Endothelial cell of umbilical vein (primary cell): ENCODE measurements at regions not wholly inside any gene's neighbourhood (a gene's known extent, or its start where the extent isn't known, plus 50 kb on each side); places are given as distances from the start of the nearest gene placed in this dataset.

ENCODE experiments used
- BruUV-seq: library from RNA; stranded (reverse); fragments of 400-500 nt; replicated peaks from 2 replicates; lab custom pipeline; 2021; lab: Mats Ljungman, UMichigan
- CTCF ChIA-PET: fragments of 300-600, 350-600 bp; sonication (Branson Sonifier 250); formaldehyde crosslinking; loops from one replicate; lab custom pipeline; 2021; ENCODE audit warnings: antibody characterized with exemption, inconsistent platforms; lab: Charles Lee
- POLR2A ChIA-PET: fragments of 300-600, 350-600 bp; sonication (Branson Sonifier 250); formaldehyde crosslinking; loops from one replicate; lab custom pipeline; 2021; ENCODE audit warnings: antibody characterized with exemption, inconsistent platforms; lab: Charles Lee
- DNase-seq: peaks from one replicate; pipeline ENCODE4 v3.0.0-alpha.2; 2011; ENCODE audit warnings: low read depth, low spot score
- FAIRE-seq: peaks from 2 replicates; lab custom pipeline; 2011; peaks lifted over from hg19 to GRCh38; lab: Jason Lieb, UNC
- H2AFZ ChIP-seq: 2 replicates; pipeline ENCODE4 v1.6.0; 2012; ENCODE audit warnings: low read depth, low read length, control low read depth, inconsistent platforms
- H3K27ac ChIP-seq: 2 replicates; pipeline ENCODE4 v1.5.1; 2011; ENCODE audit warnings: low read depth, mild to moderate bottlenecking, control low read depth, low read length, moderate library complexity; ENCODE audit not compliant: insufficient read depth
- H3K27me3 ChIP-seq, 2 experiments: 2 replicates each; pipeline versions ENCODE4 v1.6.0 to v1.6.1; 2011; ENCODE audit warnings: low read length in 2 of 2, mixed read lengths in 1 of 2; ENCODE audit not compliant: control insufficient read depth in 2 of 2, insufficient read depth in 2 of 2
- H3K36me3 ChIP-seq, 2 experiments: 2 replicates in 1 of 2; 3 replicates in 1 of 2; pipeline ENCODE4 v1.5.1; 2011; ENCODE audit warnings: low read length in 2 of 2, mild to moderate bottlenecking in 1 of 2, moderate library complexity in 1 of 2; ENCODE audit not compliant: control insufficient read depth in 2 of 2, insufficient read depth in 2 of 2; ENCODE audit errors: extremely low read depth in 1 of 2
- H3K4me1 ChIP-seq: 3 replicates; pipeline ENCODE4 v1.5.1; 2011; ENCODE audit warnings: mild to moderate bottlenecking, low read length; ENCODE audit not compliant: control insufficient read depth, insufficient read depth; ENCODE audit errors: extremely low read depth
- H3K4me2 ChIP-seq: 2 replicates; pipeline ENCODE4 v1.6.1; 2011; ENCODE audit warnings: low read length, control low read depth, mixed read lengths; ENCODE audit not compliant: insufficient read depth
- H3K4me3 ChIP-seq, 3 experiments: fragments of 200-600 bp in 1 of 3; sonication (generic), shearing (Covaris generic) in 1 of 3; replicated peaks in 1 of 3; 2 replicates each; pipeline ENCODE4 v1.5.1; 2011 to 2016; ENCODE audit warnings: control low read depth in 3 of 3, low read length in 3 of 3, mild to moderate bottlenecking in 2 of 3, inconsistent platforms in 1 of 3, low read depth in 1 of 3, moderate library complexity in 1 of 3; ENCODE audit not compliant: insufficient read depth in 1 of 3
- H3K79me2 ChIP-seq: 2 replicates; pipeline ENCODE4 v1.6.0; 2012; ENCODE audit warnings: low read length, inconsistent platforms; ENCODE audit not compliant: control insufficient read depth, insufficient read depth
- H3K9ac ChIP-seq: replicated peaks from 2 replicates; pipeline ENCODE3; 2011; ENCODE audit warnings: low read length, control low read depth; ENCODE audit not compliant: insufficient read depth; ENCODE audit errors: extremely low read depth
- H3K9me1 ChIP-seq: replicated peaks from 3 replicates; pipeline ENCODE4 v1.6.0; 2011; ENCODE audit warnings: mild to moderate bottlenecking, low read length; ENCODE audit not compliant: control insufficient read depth, insufficient read depth; ENCODE audit errors: extremely low read depth
- H3K9me3 ChIP-seq: replicated peaks from 2 replicates; pipeline ENCODE4 v1.5.1; 2012; ENCODE audit warnings: low read length, inconsistent platforms; ENCODE audit not compliant: control insufficient read depth, insufficient read depth
- H4K20me1 ChIP-seq: replicated peaks from 2 replicates; pipeline ENCODE3; 2011; ENCODE audit warnings: mild to moderate bottlenecking, low read length; ENCODE audit not compliant: control insufficient read depth, insufficient read depth; ENCODE audit errors: extremely low read depth
- EZH2 ChIP-seq: IDR thresholded peaks from 2 replicates; pipeline ENCODE4 v1.6.1; 2012; ENCODE audit warnings: borderline replicate concordance, low read depth, mild to moderate bottlenecking, moderate library complexity, low read length, inconsistent platforms; ENCODE audit not compliant: severe bottlenecking
- FOS ChIP-seq: IDR thresholded peaks from 2 replicates; pipeline ENCODE4 v1.6.1; 2011; ENCODE audit warnings: mild to moderate bottlenecking, low read length, moderate library complexity, borderline replicate concordance; ENCODE audit not compliant: insufficient read depth
- GATA2 ChIP-seq: IDR thresholded peaks from 2 replicates; pipeline ENCODE4 v1.7.0; 2011; ENCODE audit warnings: low read depth, mild to moderate bottlenecking, moderate library complexity, mixed read lengths, low read length; ENCODE audit not compliant: insufficient read length, insufficient read depth
- JUN ChIP-seq: IDR thresholded peaks from 2 replicates; pipeline ENCODE4 v1.6.1; 2011; ENCODE audit warnings: borderline replicate concordance, low read depth; ENCODE audit not compliant: insufficient read length, insufficient read depth
- MYC ChIP-seq: IDR thresholded peaks from one replicate; pipeline ENCODE4 v1.6.1; 2011; ENCODE audit warnings: mild to moderate bottlenecking, low read depth, low read length
- POLR2A ChIP-seq: IDR thresholded peaks from 2 replicates; pipeline ENCODE4 v1.6.1; 2012; ENCODE audit warnings: low read depth, mild to moderate bottlenecking, control low read depth, low read length
- POLR2AphosphoS5 ChIP-seq: IDR thresholded peaks from 2 replicates; pipeline ENCODE4 v1.6.1; 2012; ENCODE audit warnings: low read depth, mild to moderate bottlenecking, control low read depth, low read length, moderate library complexity; ENCODE audit not compliant: insufficient read depth
- dilution Hi-C: fragments of 300-500 bp; cut with MboI; formaldehyde crosslinking; loops from one replicate; pipeline ENCODE4 v1.15.0; 2019; ENCODE audit warnings: low sequenced_read_pairs; ENCODE audit not compliant: extremely low pct_ligation_motif_present
- intact Hi-C: fragments of 100-400 bp; cut with micrococcal nuclease; formaldehyde crosslinking; loops from one replicate; pipeline ENCODE4 v1.10.0; 2022
- TF ChIP-seq, protein P1 (sequence below), 2 donors: IDR thresholded peaks; 1 replicate in 1 of 2; 2 replicates in 1 of 2; pipeline ENCODE4 v1.5.1; 2011; ENCODE audit warnings: low read length in 2 of 2, mild to moderate bottlenecking in 2 of 2, moderate library complexity in 2 of 2, control low read depth in 1 of 2, inconsistent platforms in 1 of 2, low read depth in 1 of 2; ENCODE audit not compliant: insufficient read depth in 1 of 2; ENCODE audit errors: extremely low read depth in 1 of 2
- TF ChIP-seq, protein P2 (sequence below): IDR thresholded peaks from 2 replicates; pipeline ENCODE4 v1.6.1; 2011; ENCODE audit not compliant: insufficient read depth, insufficient read length

DNA sequence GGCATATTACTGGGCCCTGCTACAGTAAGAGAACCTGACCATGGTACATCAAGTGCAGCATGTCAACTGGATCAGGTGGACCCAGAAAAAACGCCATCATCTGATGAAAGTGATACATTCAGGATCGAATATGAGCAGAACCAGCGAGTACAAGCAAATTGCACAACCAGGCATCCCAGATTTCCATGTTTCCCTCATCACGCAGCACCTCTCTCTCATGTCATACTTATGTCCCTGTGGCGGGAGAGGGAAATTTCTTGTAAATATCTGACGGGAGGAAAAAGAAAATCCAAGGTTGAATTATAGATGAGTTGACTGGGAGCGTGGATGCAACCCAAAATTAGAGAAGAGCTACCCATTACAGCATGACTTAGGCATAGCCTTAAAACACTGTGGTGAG lies 608.5 kb upstream of the FAT1 start:
- BruUV-seq = no TSS peak
- Histone ChIP-seq H3K9me3 (peaks cover 1% of the 10 kb centered on the region), H3K27me3 (no peaks in the 10 kb centered on the region), H3K79me2 (no peaks in the 10 kb centered on the region), H3K36me3 (no peaks in the 10 kb centered on the region), H3K4me2 (no peak overlapping the region), H3K27ac (no peak overlapping the region), H3K4me1 (no peaks in the 10 kb centered on the region), H3K4me3 (no peak overlapping the region), H3K9me1 (no peaks in the 10 kb centered on the region), H2AFZ (no peak overlapping the region), H3K9ac (no peak overlapping the region), H4K20me1 (no peaks in the 10 kb centered on the region)
- no peak for TF ChIP-seq MYC
- TF ChIP-seq, protein P1, sequence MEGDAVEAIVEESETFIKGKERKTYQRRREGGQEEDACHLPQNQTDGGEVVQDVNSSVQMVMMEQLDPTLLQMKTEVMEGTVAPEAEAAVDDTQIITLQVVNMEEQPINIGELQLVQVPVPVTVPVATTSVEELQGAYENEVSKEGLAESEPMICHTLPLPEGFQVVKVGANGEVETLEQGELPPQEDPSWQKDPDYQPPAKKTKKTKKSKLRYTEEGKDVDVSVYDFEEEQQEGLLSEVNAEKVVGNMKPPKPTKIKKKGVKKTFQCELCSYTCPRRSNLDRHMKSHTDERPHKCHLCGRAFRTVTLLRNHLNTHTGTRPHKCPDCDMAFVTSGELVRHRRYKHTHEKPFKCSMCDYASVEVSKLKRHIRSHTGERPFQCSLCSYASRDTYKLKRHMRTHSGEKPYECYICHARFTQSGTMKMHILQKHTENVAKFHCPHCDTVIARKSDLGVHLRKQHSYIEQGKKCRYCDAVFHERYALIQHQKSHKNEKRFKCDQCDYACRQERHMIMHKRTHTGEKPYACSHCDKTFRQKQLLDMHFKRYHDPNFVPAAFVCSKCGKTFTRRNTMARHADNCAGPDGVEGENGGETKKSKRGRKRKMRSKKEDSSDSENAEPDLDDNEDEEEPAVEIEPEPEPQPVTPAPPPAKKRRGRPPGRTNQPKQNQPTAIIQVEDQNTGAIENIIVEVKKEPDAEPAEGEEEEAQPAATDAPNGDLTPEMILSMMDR (IDR thresholded peaks at IDR 0.05; ENCODE audit: extremely low read depth in 1 of 2, insufficient read depth in 1 of 2, low read depth in 1 of 2, low read length in 2 of 2) = no peak
- no peak for TF ChIP-seq JUN
- TF ChIP-seq EZH2 = no peak
- no peak for TF ChIP-seq GATA2
- TF ChIP-seq FOS = no peak
- TF ChIP-seq POLR2A = no peak
- TF ChIP-seq, protein P2, sequence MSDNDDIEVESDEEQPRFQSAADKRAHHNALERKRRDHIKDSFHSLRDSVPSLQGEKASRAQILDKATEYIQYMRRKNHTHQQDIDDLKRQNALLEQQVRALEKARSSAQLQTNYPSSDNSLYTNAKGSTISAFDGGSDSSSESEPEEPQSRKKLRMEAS = no peak
- no peak for TF ChIP-seq POLR2AphosphoS5
- dilution Hi-C loops (no loop called here), intact Hi-C loops (no loop called here)
- ChIA-PET POLR2A (no interaction called here), CTCF (no interaction called here)
- DNase-seq = no peak
- no peak for FAIRE-seq
